ENCODE measurements at regions not wholly inside any gene's neighbourhood (a gene's known extent, or its start where the extent isn't known, plus 50 kb on each side); places are given as distances from the start of the nearest gene placed in this dataset.

- H3K4me3 ChIP-seq (ENCODE audit: low read depth, poor library complexity, severe bottlenecking): no peak overlapping the region
- TF ChIP-seq CTCF (IDR thresholded peaks at IDR 0.05): no peak
- intact Hi-C loops (cut with DNase I; ENCODE audit: low total_unique reads): no loop called here
- 57 to 61% methylated on average over 4 of the region's 4 CpGs for WGBS, 2 donors
- peak; percentile 49 to 87 for DNase-seq (ENCODE audit: low spot score in 2 of 2)
These were observed 53.0 kb upstream of the AIG1 start for GRCh38 chr6:143007646-143008045.

GRCh38 chr6:143009851-143010250 is 50.8 kb upstream of the AIG1 start:
- H3K4me3 ChIP-seq (ENCODE audit: low read depth, poor library complexity, severe bottlenecking): no peak overlapping the region
- DNase-seq (ENCODE audit: low spot score in 2 of 2): no peak
- TF ChIP-seq CTCF (IDR thresholded peaks at IDR 0.05) (no peak), POLR2A (IDR thresholded peaks at IDR 0.05) (no peak)
- WGBS, 2 donors: 40 to 46% methylated on average over 3 of the region's 3 CpGs
- intact Hi-C loops (cut with DNase I; ENCODE audit: low total_unique reads): no loop called here

All from lower leg skin (tissue), 4 donors.